RKO (cell line): ENCODE measurements at regions not wholly inside any gene's neighbourhood (a gene's known extent, or its start where the extent isn't known, plus 50 kb on each side); places are given as distances from the start of the nearest gene placed in this dataset.
A peak's percentile ranks its signal among the peaks of the same experiment; 100 is the strongest.
"Not testable (repeated sequence)": the region's sequence is repeated elsewhere in the genome, so short reads cannot be mapped to it uniquely, and the experiment has no call there.

ENCODE experiments used
- DNase-seq: peaks from one replicate; pipeline ENCODE4 v3.0.0-alpha.2; 2016; ENCODE audit warnings: low spot score

DNA sequence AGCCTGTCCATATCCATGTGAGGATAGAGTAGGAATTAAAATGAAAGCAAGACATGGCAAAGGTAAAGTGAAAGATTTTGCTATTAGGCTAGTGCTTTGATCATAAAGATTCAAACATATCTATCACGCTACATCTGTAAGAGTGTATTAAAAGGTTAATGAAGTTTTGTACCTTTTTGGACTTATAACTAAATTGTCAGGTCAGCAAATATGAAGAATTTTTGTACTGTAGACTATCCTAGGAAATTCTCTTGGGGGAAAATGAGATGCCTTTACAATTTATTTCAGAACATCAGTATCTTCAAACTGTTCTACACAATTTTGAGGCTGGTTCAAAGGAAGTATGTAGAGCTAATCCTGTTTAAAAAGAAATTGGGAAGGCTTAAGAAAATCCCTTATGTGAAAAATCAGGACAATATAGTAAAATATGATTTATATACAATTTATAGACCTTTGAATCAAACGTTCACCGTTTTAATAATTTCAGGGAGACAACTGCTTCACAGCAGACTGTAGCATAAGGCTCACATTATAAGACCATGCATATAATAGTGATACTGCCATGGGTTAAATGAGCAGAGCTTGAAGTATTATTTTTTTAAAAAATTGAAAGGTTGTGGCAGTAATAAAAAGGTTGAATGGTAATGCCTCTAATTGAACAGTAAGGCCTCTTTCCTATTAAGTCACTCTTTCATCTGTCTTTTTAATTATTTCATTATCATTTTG is 639.5 kb upstream of the ARRDC3 start:
- no peak for DNase-seq

- DNase-seq = peak; percentile 56
These were observed 636.4 kb upstream of the ARRDC3 start for GRCh38 chr5:92019376-92019990.

DNA sequence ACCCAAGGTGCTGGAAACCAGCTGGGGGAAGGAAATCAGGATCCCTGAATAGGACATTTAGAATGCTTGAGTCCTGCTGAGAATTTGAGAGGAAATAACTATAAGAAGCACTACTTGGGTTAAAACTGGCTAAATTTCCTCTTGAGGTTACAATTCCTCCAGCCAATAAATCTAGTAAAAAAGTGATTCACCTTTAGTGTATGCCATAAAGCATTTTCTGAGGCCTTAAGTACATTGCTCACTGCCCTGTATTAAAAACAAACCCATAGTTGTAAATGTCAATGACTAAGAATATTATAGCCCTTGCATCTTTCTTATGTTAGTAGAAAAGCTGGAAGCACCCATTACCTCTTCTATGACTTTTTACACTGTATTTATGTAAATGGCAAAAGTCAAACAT is 634.7 kb upstream of the ARRDC3 start:
- DNase-seq = peak; percentile 63

DNA sequence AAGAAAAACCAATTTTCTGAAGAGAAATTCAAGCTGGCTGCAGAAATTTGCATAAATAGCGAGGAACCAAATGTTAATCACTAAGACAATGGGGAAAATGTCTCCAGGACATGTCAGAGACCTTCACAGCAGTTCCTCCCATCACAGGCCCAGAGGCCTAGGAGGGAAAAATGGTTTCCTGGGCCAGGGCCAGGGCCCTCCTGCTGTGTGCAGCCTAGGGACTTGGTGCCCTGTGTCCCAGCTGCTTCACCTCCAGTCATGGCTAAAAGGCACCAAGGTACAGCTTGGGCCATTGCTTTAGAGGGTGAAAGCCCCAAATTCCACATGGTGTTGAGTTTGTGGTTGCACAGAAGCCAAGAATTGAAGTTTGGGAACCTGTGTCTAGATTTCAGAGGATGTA is 628.7 kb upstream of the ARRDC3 start:
- not testable (repeated sequence) for DNase-seq

DNA sequence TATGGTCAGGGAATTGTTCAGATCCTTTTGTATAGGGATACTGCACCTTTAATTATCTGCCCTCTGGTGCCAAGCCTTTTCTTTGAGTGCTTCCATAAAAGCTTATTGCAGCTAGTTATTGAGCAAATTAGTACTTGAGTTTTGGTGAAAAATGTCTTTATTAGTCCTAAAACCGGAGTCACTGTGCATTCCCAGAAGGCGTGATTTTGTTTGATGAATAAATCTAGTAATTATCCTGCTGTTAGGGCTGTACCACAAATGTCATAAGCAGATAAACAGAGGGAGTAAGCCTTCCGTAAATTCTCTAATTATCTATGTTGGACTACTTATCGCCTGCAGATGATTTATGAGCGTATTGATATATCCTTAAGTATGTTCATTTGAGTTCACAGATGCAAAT is 620.7 kb upstream of the ARRDC3 start:
- no peak for DNase-seq

DNA sequence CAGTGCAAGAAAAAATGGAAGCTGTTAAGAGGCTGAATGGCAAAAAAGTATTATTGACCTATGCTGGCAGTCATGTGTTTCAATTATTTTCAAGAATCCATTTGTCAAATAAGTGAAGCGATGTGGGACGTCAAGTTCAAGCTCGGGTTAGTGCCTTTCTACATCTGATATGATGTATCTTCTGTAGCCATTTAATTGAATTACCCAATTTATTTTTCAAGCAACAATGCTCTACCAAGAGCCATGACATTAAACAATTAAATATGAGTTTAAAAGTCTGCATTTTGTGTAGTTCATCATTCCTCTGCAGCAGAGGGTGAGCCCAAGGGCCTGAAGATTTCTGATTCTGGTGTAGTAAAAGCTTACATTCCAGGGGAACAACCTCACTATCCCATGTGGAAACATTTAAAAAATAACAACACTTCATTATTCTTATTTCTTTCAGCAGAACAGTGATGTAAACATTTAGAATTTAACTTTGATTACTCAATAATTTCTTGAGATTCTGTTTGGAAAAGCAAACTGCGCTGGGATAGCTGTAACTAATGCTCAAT is 619.7 kb upstream of the ARRDC3 start:
- DNase-seq = no peak

DNA sequence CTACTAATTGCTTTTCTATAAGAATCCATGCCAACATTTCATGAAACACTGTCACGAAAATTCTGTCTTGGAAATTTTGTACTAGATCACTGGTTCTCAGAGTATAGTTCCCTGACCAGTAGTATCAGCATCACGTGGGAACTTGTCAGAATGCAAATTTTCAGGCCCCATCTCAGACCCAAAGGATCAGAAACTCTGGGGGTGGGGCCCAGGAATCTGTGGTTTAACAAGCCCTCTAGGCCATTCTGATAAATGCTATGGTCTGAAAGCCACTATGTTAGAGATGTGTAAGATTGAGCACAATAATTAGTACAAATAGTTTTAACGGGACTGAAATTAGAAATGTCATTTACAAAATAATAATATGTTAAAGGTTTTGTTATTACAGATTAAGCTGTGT is 615.7 kb upstream of the ARRDC3 start:
- no peak for DNase-seq

DNA sequence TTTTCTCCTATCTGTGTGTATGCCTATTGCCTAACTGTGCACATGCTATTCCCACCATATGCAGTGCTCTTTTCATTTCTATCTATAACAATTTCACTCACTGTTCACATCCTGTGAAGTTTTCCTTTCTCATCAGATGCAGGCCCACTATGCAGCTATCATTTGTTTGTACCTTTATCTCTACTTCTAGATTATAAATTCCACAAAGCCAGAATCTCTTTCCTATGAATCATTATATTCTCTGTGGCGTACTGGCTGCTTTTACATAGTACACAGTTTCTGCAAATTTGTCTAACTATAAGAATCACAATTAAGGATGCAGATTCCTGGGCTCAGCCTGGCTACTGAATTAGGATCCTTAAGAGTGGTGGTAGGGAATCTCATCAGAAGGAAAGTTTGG is 600.8 kb upstream of the ARRDC3 start:
- DNase-seq = no peak

GRCh38 chr5:91978221-91978882 is 595.2 kb upstream of the ARRDC3 start:
- no peak for DNase-seq

GRCh38 chr5:91977579-91977978 is 594.5 kb upstream of the ARRDC3 start:
- no peak for DNase-seq

DNA sequence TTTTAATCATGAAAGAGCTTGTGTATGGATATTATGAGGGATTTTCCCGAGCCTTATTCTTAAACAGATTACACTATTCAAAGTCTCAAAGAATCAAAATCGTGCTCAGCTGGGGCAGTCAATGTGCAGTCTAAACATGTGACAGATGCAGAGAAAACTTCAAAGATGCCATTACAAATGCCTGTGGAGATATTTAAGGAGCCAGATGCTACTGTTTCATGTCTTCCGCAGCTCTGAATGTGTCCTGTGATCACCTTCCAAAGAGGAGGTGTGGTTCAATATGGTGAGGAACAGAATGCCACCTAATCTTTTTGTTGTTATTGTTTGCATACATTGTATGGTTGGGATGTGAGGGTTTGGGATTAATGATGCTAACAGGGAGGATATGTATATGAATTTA is 593.3 kb upstream of the ARRDC3 start:
- no peak for DNase-seq

DNA sequence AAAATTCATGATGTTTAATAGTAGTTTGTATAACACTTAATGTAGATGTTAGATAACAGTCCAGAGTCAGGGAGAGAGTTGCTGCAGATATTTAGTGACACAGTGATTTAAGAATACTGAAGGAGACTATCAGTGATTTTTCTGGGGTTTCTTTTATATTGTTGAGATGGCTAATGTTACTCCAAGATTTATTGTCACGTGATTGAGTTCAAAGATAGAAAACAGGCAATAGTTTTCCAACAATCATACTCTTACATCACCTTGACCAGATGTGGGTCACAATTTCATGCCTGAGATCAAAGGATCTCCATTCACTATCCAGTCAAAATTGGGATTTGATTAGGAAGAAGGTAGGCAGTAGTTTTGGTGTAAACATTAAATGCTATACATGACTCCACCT is 580.0 kb upstream of the ARRDC3 start:
- no peak for DNase-seq

- DNase-seq = peak; percentile 47
These were observed 574.5 kb upstream of the ARRDC3 start for GRCh38 chr5:91957666-91958065.

GRCh38 chr5:91956738-91957137 is 573.6 kb upstream of the ARRDC3 start:
- DNase-seq = no peak

DNA sequence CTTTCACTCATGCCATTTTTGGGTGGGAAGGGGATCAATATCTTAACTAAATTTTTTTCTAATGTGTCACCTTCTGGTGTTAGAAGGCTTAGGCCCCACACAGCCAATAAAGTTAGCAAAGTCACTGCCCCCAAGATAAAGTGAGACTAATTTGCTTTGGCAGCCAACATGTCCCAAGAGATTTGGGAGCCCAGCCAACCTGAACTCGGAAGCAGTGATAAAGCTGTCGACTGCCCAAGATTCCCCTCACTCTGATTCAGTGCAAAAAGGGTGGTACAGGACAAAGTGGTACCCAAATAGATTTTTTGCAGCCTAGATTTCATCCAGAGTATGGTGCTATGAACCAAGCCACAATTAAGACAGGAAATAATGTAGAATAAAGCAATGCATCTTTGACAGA is 572.5 kb upstream of the ARRDC3 start:
- no peak for DNase-seq

DNA sequence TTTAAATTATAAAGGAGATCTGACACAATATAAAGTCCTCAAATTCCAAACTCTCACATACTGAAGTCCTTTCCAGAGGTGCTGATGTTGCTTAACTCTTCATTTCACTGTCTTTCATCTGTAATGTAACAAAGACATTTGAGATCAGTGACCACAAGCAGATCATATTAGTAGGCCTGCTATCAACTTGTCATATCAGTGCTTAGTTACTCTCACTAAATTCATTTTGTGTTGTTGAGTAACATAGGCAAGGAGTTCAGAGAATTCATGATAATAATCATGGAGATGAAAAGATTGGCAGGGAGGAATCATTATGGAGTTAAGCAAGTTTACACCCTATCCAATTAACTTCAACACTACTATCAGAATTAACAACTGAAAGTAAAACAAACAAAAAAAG is 571.0 kb upstream of the ARRDC3 start:
- DNase-seq = no peak

- no peak for DNase-seq
These were observed 567.2 kb upstream of the ARRDC3 start for GRCh38 chr5:91950328-91950727.

GRCh38 chr5:91946870-91947269 is 563.8 kb upstream of the ARRDC3 start:
- DNase-seq = no peak

DNA sequence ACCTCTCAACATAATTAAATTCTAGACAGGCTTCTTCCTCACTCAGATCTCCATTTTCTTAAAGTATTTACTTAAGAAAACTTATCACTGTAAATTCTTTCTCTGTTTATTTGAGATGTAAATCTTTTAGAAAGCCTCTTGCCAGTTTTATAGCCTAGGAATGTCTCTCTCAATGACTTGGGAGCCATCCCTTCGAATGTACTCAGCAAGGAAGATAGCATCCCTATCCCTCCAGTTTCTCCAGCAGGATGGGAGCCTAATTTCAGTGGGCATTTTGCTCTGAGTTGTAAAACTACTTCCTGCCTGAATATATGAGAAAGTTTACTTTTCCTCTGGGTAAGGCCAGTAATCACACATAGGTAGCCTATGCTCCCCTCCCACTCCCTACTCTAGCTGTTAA is 558.5 kb upstream of the ARRDC3 start:
- DNase-seq = no peak

GRCh38 chr5:91938441-91938840 is 555.3 kb upstream of the ARRDC3 start:
- no peak for DNase-seq

DNA sequence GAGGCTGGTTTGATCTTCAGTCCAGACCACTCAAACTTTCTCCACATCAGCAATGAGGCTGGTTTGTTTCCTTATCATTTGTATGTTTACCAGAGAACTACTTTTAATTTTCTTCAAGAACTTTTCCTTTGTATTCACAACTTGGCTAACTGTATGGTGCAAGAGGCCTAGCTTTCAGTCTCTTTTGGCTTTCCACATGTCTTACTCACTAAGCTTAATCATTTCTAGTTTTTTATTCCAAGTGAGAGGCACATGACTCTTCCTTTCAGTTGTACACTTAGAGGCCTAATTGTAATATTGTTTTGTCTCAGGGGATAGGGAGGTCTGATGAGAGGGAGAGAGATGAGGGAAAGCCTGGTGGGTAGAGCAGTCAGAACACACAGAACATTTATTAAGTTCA is 554.0 kb upstream of the ARRDC3 start:
- DNase-seq = no peak

- no peak for DNase-seq
These were observed 546.4 kb upstream of the ARRDC3 start for GRCh38 chr5:91929522-91929817.

- peak; percentile 75 for DNase-seq
These were observed 545.8 kb upstream of the ARRDC3 start for GRCh38 chr5:91928754-91929521.
